ENCODE measurements at regions not wholly inside any gene's neighbourhood (a gene's known extent, or its start where the extent isn't known, plus 50 kb on each side); places are given as distances from the start of the nearest gene placed in this dataset.
"Not testable (repeated sequence)": the region's sequence is repeated elsewhere in the genome, so short reads cannot be mapped to it uniquely, and the experiment has no call there.

DNA sequence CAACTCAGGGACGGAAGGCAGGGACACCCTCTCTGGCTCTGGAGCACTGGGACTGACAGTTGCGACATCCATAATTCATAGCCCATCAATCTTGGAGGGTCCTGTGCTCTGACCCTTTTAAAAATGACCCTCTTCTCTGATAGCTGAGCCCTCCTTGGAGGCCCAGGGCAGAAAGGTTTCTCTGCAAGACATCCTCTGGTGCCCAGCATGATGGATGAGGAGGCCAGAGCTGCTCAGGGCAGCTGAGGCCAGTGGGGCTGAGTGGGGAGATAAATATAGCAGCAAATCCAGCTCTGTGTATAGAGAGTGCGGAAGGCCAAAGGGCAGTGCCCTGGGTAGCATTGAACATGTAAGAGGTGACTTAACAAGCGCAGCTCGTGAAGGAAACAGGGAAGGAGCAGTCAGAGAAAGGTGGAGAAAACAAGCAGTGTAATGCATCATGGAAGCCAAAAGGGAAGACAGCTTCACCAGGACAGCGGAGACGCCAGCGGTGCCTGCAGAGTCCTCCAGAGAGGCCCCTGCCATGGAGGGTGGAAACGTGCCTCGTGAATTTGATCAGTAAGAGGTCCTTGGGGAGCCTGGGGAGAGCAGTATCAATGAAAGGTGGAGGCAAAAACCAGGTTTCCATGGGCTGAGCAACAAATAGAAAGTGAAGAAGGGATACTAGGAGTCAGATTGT lies 50.4 kb upstream of the FMOD start:
- no peak for DNase-seq

DNA sequence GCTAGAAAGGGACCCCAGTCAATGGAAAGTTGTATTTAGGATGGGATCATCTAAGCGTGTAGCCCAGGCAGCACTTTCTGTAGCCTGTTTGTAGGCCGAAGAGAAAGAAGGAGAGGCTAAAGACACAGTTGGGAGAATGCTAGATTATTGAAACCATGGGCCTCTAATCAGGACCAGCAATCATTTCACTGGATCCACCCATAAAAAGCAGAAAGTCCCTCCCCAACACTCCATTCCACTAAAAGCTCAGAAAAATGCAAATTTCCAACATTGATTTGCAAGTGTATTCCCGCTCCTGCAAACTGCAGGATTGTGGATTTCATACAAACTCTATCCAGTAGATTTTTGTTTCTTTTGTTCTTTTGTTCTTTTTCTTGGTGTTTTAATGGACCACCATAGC lies 51.2 kb upstream of the FMOD start:
- no peak for DNase-seq

DNA sequence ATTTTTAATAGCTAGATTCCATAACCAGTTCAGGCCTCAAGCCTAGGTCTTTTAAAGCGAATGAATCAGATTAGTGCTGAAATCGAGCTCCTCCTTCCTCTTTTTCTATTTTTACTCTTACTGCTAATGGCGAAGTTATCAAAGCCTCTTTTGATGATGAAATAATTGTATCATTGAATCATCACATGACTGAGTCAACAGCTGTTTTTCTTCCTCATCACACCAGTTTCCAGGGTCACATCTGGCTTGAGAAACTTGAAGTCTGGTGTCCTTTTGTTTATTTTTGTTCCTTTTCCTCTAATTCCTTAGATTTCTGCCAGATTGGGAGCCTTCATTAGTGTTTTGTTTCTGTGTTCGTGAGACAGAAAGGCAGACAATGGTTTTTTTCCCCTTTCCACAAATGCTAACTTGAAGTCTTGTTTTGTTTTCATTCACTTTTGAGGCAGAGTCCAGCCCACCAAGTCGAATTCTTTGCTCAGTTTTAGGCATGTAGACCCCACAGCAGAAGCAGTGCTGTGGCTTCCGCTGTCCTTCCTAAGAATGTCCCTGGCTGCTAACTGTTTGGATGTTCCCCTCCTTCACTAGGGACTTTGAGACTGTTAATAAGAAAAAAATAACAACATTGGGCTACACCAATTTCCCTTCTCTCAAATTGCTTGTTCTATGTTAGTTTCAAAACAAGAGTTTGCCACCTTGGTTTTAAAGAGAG lies 51.9 kb upstream of the FMOD start:
- DNase-seq, result peak; percentile 97

DNA sequence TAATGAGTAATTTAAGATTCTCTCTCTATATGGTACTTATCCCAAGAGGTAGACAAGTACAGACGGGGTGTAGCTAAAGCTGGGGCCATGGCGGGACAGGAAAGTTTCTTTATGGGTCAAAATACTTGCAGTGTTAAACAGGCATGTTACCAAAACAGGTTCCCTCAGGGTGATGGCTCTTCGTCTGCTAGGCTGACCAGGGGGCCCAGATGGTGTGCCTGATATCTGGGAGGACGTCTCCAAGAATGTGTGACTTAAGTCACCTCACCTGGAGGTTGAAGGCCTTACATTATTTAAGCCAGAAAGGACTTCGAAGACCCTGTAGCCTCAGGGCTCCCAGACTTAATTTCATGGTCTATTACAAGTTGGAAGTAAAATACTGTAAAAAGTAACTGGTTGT lies 52.7 kb upstream of the FMOD start:
- DNase-seq, result no peak

DNA sequence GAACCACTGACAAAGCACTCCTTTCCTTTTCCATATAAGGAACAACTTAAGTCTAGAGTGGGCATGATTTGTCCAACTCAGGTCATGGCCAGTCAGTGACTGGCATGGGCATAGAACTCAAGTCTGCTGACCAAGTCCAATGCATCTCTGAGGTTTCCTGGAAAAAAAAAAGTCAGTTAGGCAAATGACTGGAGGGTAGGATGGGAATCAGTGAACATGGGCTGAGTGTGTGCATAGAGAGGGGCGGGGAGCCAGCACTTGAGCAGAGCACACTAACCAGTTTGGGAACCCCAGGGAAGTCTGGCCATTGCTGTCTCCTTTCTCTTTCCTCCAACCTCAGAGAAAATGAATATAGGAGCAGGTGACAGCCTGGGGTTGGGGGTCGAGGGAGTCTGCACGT lies 53.6 kb upstream of the FMOD start:
- no peak for DNase-seq

DNA sequence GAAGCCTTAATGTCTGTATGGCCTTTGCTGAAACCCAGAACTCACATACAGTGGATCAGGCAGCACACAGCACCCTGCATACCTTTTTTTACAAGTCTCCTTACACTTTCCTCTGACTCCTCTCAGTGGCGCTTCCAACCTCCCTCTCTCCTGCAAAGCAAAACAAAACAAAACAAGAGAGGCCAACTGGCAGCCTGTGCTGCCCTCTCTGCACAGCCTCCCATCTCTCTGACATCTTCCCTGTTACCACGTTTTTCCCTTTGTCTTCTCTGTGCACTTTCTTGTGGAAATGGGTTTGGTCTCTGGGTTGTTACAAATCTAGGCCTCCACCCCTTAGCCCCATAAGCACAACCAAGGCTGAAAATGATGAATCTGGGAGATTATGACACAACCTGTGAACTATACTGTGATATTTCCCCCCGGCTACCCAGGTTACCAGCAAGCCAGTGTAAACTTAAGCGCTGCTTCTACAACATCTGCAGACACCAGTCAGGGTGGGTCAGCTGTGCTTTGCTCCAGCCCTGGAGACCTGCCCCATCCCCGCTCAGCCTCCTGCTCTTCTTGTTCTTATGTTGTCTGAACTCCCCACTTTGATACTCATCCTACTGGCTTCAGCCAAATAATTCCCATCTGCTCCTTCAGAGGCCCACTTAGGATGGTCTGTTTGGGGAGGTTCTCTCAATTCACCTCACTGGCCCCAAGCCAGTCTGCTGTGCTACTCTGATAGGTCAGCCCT lies 54.9 kb upstream of the FMOD start:
- DNase-seq, result no peak

DNA sequence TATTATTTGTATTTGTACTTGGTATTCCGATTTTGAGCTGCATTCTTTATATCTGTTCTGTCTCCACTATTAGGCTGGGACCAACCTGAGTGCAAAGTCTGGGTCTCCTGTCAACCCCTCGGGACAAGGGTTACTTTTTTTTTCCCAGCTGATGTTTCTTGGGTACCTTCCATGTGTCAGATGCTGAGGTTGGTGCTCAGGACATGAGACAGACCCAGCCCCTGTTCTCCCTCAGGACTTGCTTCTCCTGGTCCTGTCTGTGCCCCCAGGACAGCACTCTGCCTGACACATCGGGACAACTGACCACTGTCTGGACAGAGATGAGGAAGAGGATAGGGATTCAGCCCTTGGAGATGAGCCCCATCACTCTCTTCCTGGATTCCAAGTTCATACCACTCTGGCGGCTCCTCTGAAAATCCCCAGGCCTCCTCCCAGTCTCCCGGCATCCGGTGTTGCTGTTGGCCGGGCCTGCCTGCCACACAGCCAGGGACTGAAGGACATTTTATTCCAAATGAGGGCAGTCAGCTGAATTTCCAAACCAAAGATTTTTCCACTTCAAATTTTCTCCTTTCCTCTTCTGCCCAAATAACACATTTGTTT lies 55.6 kb upstream of the FMOD start:
- no peak for DNase-seq

DNA sequence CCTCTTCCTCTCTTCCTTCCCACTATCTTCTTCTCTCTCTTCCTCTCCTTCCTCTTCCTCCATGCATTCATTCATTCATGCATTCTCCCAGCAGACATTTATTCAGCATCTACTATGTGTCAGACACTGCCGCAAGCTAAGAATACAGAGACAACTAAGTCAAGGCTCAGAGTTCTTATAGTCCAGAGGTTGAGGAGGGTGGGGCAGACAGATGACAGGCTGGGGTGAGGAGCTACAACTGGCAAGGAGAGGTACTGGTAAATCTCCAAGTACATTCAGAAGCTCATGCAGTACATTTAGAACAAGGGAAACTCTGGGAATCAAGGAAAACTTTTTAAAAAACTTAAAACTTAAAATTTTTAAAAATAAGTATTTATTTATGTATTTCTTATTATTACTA lies 56.4 kb upstream of the FMOD start:
- DNase-seq, result no peak

DNA sequence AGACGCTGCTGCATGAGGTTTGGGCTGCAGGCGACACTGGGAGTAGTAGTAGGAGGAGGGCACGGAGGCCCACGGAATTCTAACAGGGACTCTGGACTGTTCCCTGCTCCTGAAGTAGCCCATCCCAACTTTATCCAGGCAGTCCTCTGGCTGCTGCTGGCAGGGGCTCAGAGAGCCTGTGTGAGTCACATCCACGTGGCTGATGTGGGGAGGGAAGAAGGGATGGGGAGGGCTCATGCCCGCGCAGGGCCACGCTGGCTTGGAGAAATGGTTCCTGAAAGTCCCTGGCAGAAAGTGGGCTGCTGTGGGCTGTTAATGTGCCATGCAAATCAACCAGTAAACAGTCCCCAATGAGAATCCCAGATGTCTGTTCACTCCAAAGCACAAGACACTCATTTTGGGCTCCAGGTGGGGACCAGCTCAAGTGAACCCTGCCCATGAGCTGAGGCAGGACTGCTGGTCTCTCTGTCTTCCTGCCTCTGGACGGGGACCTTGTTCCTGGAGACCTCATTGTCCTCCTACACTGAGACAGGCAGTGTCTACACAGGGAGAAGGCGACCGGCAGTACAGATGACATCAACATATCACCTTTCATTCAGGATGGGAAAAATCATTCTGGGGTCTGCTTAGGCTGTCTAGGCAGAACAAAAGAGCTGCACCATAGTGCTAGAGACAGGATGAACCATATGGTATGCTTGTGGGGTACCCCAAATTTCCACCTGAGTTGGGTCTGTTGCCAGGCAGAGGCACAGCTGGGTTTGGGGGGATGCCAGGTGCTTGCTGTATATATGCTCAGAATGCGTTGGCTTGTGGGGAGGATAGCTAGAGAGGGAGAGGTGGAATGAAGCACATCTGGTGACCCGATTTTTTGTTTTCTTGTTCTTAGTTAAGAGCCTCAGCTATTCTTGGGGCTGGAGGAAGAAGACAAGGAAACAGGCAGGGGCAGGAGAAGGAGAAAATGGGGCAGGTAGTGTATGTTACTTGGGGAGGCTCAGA lies 57.9 kb upstream of the FMOD start:
- peak; percentile 82 for DNase-seq

DNA sequence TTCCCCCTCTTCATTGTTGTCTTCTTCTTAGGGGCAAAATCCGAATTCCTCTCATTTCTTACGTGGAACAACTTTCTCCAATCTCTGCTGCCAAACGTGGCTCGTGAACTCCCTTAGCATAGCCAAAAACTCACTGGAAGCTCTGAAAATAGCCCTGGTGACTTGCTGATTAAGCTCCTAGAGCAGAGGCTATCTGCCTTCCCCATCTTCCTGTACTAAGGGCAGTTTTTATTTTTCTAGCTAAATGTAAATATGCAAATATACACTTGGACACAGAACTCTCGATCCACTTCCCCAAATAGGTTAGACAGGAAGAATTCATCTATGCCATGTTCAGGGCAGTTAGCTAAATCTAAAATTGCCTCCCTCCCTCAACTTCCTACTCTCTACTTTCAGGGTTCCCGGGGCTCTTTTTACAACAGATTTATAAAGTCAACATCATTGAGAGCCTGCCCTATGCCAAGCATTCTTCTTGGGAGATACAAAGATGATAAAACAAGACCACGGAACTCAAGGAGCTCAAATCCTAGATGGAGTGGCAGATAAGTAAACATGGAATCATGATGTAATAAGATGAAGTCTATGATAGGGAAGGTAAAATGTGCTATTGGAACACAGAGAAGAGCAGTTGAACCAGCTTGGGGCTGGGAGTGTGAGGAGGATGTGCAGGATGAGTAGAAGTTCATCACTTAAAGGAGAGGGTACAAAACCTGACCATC lies 59.4 kb upstream of the FMOD start:
- no peak for DNase-seq

DNA sequence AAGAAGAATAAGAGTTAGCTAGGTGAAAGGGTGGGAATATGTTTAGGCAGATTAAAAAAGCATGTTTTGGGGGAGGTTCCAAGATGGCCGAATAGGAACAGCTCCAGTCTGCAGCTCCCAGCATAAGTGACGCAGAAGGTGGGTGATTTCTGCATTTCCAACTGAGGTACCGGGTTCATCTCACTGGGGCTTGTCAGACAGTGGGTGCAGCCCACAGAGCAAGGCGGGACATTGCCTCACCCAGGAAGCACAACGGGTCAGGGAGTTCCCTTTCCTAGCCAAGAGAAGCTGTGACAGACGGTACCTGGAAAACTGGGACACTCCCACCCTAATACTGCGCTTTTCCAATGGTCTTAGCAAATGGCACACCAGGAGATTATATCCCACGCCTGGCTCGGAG lies 60.5 kb upstream of the FMOD start:
- DNase-seq, result not testable (repeated sequence)

DNA sequence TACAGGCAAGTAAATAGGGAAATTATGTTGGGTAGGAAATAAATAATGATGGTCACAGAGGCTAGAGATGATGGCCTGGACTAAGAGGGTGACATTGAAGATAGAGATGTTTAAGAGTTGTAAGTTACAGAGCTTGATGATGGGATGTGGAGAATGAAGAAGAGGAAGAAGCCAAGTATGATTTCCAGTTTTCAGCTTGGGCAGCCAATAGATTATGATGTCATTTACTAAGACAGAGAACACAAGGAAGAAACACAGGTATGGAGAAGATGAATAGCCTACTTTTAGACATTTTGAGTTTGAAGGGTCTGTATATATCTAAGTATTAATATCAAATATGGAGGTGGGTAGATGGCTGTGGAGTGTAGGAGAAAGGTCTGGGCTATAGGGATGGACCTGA lies 56.0 kb upstream of the PRELP start:
- DNase-seq, result no peak

DNA sequence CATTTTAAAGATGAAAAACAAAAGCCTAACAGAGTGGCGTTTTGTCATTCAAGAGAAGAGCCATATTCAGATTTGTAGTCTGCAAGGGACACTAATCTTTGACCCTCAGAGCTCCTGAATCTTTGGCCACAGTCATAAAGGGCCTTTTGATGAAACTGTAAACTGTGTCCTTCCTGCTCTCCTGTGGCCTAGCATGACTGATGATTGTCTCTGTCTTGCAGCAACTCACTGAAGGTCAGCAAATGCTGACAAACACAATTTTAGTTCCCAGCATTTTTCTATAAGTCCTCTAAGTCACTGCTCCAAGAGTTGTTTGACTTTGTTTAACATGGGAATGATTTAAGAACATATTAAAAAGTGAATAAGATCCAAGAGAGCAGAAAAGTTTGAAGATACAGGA lies 55.3 kb upstream of the PRELP start:
- no peak for DNase-seq

DNA sequence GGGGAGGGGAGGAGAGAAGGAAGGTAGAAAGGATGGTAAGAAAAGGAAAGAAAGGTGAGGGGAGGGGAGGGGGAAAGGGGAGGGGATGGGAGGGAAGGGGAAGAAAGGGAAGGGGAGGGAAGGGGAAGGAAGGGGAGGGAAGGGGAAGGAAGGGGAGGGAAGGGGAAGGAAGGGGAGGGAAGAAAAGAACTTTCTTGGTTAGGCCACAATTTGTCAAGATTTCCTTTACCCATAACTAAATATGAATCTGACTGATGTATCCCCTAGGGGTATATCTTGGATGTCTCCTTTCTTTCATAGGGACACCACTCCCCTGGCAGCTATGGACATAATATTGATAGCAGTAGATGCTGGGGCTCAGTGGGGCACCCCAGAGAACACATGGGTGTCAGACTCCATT lies 54.4 kb upstream of the PRELP start:
- DNase-seq, result no peak

DNA sequence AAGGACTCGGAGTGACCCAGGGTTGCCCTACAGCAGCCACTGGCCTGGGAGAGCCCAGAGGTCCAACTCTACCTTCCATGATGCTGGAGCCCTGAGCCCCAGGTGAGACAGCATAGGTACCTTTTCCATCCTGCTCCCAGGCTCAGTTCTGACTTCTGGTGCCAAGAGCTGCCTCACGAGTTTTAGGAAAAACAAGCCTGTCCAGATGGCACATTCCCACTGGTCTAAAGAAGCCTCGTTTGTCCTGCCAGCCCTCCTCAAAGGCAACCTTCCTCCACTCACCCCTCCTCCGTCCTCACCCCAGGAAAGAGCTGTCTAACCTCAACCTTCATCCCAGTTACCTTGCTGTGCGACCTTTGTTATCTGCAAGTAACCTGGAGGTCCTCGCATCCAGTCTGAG lies 53.5 kb upstream of the PRELP start:
- no peak for DNase-seq

DNA sequence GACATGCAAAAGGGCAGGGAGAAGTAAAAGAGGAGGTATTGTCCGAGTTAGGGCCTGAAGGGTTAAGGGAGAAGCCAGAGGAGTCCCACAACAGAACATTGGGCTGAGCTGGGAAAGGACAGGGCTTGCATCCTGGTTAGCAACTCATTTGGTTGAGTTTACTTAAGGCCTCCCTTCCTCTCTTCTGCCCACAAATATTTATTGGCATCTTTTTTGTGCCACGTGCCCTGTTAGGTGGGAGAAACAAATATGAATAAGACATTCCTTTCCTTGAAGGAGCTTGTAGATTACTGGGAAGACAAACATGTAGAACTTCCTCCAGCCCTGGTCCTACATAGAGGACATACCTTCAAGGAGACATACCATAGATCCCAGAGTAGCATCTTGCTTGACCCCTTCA lies 53.0 kb upstream of the PRELP start:
- DNase-seq, result peak; percentile 6

DNA sequence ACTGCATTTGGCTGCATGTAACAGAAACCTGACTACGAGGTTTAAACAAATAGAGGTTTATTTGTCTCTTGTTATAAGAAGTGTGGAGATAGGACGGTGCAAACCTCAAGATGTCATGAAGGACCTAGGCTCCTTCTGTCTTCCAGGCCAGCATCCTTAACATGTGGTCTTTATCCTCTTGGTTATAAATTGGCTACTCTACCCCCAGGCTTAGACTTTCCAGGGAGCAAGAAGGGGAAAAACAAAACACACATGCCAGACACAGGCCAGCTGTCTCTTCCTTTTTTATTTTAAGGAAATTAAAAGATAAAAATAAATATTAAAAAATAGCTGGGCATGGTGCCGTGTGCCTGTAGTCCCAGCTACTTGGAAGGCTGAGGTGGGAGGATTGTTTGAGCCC lies 51.3 kb upstream of the PRELP start:
- no peak for DNase-seq

DNA sequence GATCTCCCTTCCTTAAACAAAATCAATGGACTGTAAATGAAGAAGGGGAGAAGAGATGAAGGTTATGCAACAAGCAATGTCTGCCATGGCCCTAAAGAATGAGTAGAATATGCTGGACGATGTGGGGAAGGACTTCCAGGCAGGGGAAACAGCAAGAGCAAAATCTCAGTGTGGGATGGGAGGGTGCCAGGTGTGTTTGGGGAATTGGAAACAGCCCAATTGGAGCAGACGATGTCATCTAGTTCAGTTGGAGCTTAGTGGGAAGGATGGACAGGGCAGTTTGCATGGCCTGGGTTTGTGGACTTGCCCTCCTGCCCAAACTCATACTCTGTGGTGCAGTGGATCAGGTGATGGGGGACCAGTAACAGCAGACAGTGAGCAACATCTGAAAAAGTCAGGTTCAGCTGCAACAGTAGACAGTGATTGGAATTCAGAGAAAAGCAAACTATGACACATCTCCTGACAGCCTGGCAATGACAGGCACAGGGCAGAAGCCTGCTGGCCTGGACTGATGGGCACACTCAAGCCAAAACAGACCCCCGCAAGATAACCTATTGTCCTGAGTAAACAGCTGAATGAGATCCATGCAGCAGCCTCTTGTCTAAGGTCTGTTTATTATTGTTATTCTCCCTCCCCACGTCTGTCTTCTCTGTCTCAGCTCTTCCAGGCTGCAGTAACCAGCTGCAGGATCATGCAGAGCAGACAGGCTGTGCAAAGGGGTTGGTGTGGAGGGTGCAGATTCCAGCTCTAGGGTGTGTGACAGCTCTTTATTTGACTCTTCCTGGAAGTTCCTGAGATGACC lies 50.5 kb upstream of the PRELP start:
- no peak for DNase-seq

DNA sequence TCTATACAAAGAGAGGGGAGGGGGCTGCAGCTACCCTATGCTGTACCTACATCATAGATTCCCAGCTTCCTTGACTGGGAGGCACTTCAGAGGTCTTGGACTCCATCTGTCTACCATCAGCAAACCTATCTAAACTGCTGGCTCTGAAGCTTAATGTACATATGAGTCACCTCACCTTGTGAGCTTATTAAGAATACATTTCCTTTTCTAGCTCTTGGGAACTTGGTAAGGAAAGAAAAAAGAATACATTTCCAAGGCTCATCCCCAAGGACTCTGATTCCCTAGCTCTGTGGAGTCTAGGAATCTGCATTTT lies 50.0 kb upstream of the PRELP start:
- DNase-seq, result peak; percentile 45

Data from HCEC 1CT (cell line).